Aorta (tissue), 5 donors: ENCODE measurements at regions not wholly inside any gene's neighbourhood (a gene's known extent, or its start where the extent isn't known, plus 50 kb on each side); places are given as distances from the start of the nearest gene placed in this dataset.

Source experiments
- ATAC-seq: fragments of 200-7000 bp; cut with Tn5 transposase; one replicate; pipeline ENCODE4 v1.9.1; 2022; ENCODE audit warnings: moderate library complexity; ENCODE audit not compliant: low FRiP score
- DNase-seq, 2 donors: peaks; one replicate each; pipeline ENCODE4 v3.0.0-alpha.2; 2020
- H3K27ac ChIP-seq, 2 donors: one replicate each; pipeline ENCODE4 v1.5.1; 2013; ENCODE audit warnings: low read length in 2 of 2, mild to moderate bottlenecking in 2 of 2, moderate library complexity in 2 of 2, control low read depth in 1 of 2, inconsistent platforms in 1 of 2, low read depth in 1 of 2
- H3K27me3 ChIP-seq, 2 donors: one replicate each; pipeline ENCODE4 v1.6.1; 2013; ENCODE audit warnings: control low read depth in 1 of 2, low read length in 1 of 2, mild to moderate bottlenecking in 1 of 2, moderate library complexity in 1 of 2; ENCODE audit not compliant: insufficient read depth in 2 of 2, control insufficient read depth in 1 of 2
- H3K36me3 ChIP-seq, 2 donors: one replicate each; pipeline ENCODE4 v1.6.1; 2013; ENCODE audit warnings: control low read depth in 1 of 2, low read length in 1 of 2, mild to moderate bottlenecking in 1 of 2; ENCODE audit not compliant: insufficient read depth in 2 of 2, control insufficient read depth in 1 of 2
- H3K4me1 ChIP-seq, 2 donors: one replicate each; pipeline ENCODE4 v1.6.1; 2013; ENCODE audit warnings: low read length in 2 of 2, control low read depth in 1 of 2, mild to moderate bottlenecking in 1 of 2, moderate library complexity in 1 of 2; ENCODE audit not compliant: insufficient read depth in 2 of 2, control insufficient read depth in 1 of 2
- H3K4me3 ChIP-seq, 2 donors: one replicate each; pipeline ENCODE4 v1.5.1; 2013; ENCODE audit warnings: low read length in 2 of 2, control low read depth in 1 of 2, mild to moderate bottlenecking in 1 of 2
- H3K9me3 ChIP-seq: one replicate; pipeline ENCODE4 v1.6.1; 2013; ENCODE audit warnings: mild to moderate bottlenecking, low read length; ENCODE audit not compliant: control insufficient read depth
- WGBS, 2 donors: extraction: QIAGEN DNeasy Blood & Tissue Kit; methylation state at CpG; one replicate each; pipeline ENCODE4 v1.1.7; 2013; 5-methylcytosine and 5-hydroxymethylcytosine counted together
- intact Hi-C, 2 donors: fragments of 100-400 bp; cut with DNase I; formaldehyde crosslinking; loops; one replicate each; pipeline versions ENCODE4 v1.14.2 to v1.15.0; 2022
- donor health status: healthy with polysubstance abuse.
- donor health status: Bipolar disorder and iron deficiency.
- donor health status: DM: no; HTN: no; CAD: no.
- donor health status: DM: no; HTN: no; CAD: no.
- donor health status: DM: yes; HTN: yes; CAD: no.

DNA sequence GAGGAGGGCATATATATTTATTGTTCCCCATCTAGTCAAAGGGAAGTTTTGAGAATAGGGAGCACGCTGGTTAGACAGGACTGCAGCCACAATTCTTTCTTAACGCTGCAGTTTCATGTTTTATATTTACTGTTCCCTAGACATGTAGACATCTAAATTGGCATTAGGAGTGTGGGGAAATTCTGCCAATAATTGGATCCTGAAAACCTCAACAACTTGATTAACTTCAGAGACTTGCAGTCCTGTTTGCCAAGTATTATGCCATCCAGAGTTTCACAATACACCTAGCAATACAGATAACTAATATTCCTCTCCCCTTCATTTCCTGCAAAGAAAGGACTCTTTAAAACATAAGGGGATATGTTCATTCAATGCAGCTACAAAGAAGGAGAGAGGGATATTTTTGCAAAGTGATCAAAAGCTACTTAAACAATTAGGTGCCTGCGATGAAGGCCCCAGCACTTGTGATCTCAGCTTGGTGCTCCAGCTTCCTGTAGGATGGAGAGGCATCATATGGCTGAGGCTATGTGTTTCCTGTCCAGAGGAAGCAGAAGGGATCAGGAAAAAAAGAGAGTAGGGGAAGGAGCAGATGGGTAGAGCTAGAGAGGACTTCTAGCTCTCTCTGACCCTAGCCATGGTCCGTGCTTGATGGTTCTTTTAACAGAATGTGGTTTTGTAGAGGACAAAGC is 264.4 kb downstream of the MTX2 start:
- WGBS, 2 donors = 94 to 95% methylated on average over 4 of the region's 4 CpGs
- intact Hi-C loops = no loop called here

DNA sequence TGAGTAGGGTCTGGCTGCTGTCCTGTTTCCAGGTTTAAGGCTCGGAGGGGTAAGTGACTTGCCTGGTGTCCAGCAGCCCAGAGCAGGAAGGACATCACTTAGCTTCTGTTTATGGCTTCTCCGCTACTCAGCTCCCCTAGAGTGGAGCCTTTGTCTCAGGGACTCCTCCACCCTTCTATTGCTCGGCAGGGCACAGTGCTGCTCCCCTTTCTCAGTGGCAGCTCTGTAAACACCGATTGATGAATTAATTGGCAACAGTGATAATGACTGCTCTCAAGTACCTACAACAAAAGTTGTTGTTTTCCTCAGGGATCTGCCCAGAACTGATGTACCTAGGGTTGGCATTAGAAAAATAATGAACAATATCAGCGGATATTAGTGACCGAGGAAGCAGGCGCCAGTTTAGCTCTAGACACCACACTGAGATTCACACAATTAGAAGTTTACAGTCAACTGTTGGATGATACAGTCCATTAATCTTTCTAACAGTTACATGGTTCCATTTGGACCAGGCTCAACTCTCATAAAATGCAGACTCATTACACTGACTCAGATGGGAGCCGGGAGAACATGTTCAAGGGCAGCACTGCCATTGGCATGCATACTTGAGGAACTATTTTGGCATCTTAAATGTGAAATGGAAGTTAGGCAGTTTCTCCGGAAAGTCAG is 265.7 kb downstream of the MTX2 start:
- Histone ChIP-seq H3K27ac (no peak overlapping the region), H3K27me3 (no peaks in the 10 kb centered on the region), H3K4me3 (no peak overlapping the region), H3K36me3 (no peaks in the 10 kb centered on the region), H3K9me3 (no peaks in the 10 kb centered on the region), H3K4me1 (no peaks in the 10 kb centered on the region)
- WGBS, 2 donors = 73% methylated on average over 9 of the region's 9 CpGs
- intact Hi-C loops = no loop called here
- DNase-seq = no peak
- peak; percentile 26 for ATAC-seq

More for the DNA sequence above, 264.4 kb downstream of the MTX2 start:
- Histone ChIP-seq H3K27me3 (no peaks in the 10 kb centered on the region), H3K4me3 (no peak overlapping the region), H3K9me3 (peaks cover 1% of the 10 kb centered on the region), H3K27ac (no peak overlapping the region), H3K36me3 (no peaks in the 10 kb centered on the region), H3K4me1 (no peaks in the 10 kb centered on the region)
- no peak for DNase-seq
- ATAC-seq = no peak

DNA sequence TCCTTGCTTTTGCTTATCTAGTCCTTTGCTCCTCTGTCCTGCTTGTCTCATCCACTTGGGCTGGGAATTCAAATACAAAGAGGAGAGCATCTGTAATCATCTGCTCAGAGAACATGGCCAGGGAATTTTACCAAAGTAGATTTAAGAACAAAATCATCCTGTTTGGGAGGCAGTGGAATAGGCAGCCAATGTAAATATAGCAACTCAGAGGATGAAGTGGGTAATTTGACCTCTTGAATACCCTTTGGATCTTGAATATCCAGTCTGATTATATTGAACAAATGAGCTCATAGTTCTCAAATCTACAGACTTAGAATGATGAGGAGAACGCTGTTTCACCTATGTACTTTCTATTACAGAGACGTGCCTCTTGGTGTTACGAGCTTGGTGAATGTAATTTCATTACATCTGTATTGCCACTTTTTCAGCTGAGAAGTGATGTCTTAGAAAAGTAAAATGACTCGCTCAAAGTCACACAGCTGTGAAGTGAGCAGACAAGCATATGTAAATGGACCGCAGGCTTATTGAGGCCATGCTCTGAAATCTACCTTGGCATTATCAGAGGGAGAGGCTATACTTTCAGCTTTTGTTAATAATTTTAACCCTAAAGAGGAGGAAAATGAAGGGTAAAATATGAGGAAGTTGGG is 266.3 kb downstream of the MTX2 start:
- Histone ChIP-seq H3K9me3 (no peaks in the 10 kb centered on the region), H3K36me3 (no peaks in the 10 kb centered on the region), H3K27me3 (no peaks in the 10 kb centered on the region), H3K27ac (no peak overlapping the region), H3K4me1 (no peaks in the 10 kb centered on the region), H3K4me3 (no peak overlapping the region)
- no peak for DNase-seq
- WGBS, 2 donors = 70 to 75% methylated on average over 5 of the region's 5 CpGs
- ATAC-seq = no peak
- intact Hi-C loops = no loop called here

DNA sequence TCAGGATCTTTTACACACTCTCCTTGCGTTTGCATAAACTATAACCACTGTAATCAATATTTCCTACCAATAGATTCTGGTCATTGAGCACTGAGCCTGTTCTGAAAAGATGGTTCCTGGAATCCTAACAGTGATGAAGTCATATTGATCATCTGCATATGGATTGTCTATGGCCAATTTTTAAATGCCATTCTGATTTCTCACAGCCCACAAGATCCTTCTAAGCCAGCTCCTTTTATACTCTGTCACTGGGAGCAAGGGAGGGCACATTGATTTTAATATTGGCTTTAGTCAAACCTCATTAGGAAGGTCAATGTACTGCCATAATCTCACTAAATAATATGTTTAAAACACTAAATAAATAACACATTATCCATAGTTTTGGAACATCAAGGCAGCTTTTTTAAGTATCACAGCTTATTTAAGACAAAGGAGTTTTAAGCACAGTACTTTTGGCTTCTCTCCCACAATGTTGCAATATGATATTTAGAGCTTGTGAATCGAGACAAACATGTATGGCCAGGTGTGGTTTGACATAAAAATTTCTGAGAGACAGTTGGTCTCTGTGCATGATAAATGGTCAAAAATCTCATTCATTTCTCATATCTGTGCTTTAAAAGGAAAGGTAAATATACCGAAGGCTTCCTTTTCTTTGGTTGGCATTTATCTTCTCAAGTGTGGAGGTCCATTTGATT is 267.3 kb downstream of the MTX2 start:
- no peaks in the 10 kb centered on the region for H3K9me3 ChIP-seq
- no peak overlapping the region for H3K27ac ChIP-seq
- WGBS, 2 donors = 75 to 79% methylated on average over 3 of the region's 3 CpGs

DNA sequence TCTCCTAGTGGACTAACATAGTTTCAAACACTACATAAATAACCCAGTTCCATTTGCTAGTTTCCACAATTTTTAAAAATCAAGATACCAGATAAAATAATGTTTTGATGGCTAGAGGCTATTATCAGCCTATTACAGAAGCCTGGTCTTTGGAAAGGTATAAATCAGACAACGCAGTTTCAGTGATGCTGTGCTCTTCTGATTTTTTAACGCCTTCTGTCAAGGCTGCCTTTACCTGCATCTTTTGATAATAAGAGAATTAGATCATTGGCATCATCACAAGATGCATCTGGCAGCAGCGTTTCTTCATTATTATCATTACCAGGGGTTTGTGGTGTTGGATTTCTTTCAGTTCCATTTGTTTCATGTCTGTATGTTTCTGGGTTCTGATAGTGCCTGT is 268.7 kb downstream of the MTX2 start:
- ATAC-seq = no peak
- no peak overlapping the region for H3K27ac ChIP-seq
- H3K27me3 ChIP-seq = no peaks in the 10 kb centered on the region
- H3K9me3 ChIP-seq = no peaks in the 10 kb centered on the region
- no peaks in the 10 kb centered on the region for H3K36me3 ChIP-seq
- DNase-seq = no peak
- no peaks in the 10 kb centered on the region for H3K4me1 ChIP-seq
- WGBS, 2 donors = 86 to 89% methylated on average over 3 of the region's 3 CpGs
- intact Hi-C loops = no loop called here
- H3K4me3 ChIP-seq = no peak overlapping the region

More for the DNA sequence above, 267.3 kb downstream of the MTX2 start:
- Histone ChIP-seq H3K4me3 (no peak overlapping the region), H3K4me1 (no peaks in the 10 kb centered on the region), H3K36me3 (no peaks in the 10 kb centered on the region), H3K27me3 (no peaks in the 10 kb centered on the region)
- intact Hi-C loops = no loop called here
- no peak for ATAC-seq
- no peak for DNase-seq

DNA sequence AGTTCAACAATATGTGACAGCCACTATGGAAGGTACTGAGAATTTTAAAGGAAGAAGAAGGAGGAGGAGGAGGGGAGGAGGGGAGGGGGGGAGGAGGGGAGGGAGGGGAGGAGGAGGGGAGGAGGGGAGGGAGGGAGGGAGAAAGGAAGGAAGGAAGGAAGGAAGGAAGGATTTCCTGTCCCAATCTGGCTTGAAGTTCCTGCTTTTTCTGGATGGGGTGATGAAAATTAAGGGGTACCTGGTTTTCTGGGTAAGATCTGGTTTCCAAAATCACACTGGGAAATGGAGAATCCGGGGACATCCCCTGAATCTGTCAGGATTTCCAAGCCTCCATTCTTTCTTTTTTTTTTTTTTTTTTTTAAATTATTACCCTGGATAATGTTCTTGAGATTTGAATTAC is 271.8 kb downstream of the MTX2 start:
- intact Hi-C loops = loop anchor here in 1 of 2 donors (10.0 kb wide), 1 partner anchor 266 kb away; no protein-coding TSS in a partner anchor
- no peak for ATAC-seq
- no peaks in the 10 kb centered on the region for H3K36me3 ChIP-seq
- no peaks in the 10 kb centered on the region for H3K9me3 ChIP-seq
- WGBS, 2 donors = 75 to 88% methylated on average over 1 of the region's 1 CpG
- H3K4me3 ChIP-seq = no peak overlapping the region
- no peak for DNase-seq
- no peaks in the 10 kb centered on the region for H3K27me3 ChIP-seq
- H3K4me1 ChIP-seq = no peaks in the 10 kb centered on the region
- H3K27ac ChIP-seq = no peak overlapping the region

DNA sequence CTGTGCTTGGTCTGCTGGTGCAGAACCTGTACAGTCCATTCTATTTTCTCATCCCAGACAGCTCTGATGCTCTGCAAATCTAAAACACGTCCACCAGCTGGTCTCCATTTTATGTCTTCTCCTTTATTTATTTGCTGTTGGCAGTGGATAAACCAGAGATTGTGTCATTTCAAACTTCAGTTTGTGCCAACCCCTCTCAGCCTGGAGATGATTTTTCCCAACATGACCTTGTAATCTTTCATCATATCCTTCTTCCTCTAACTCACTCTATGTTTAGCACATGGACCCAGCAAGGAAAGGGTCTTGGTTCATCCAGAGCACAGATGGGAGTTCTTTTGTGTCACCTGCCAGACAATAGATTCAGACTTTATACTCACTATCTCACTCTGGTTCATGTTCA is 273.2 kb downstream of the MTX2 start:
- Histone ChIP-seq H3K9me3 (no peaks in the 10 kb centered on the region), H3K36me3 (no peaks in the 10 kb centered on the region), H3K27ac (no peak overlapping the region), H3K27me3 (no peaks in the 10 kb centered on the region), H3K4me3 (no peak overlapping the region), H3K4me1 (no peaks in the 10 kb centered on the region)
- no peak for ATAC-seq
- no peak for DNase-seq
- WGBS, 2 donors = 55 to 59% methylated on average over 1 of the region's 1 CpG
- intact Hi-C loops = loop anchor here in 1 of 2 donors (10.0 kb wide), 1 partner anchor 268 kb away; no protein-coding TSS in a partner anchor

DNA sequence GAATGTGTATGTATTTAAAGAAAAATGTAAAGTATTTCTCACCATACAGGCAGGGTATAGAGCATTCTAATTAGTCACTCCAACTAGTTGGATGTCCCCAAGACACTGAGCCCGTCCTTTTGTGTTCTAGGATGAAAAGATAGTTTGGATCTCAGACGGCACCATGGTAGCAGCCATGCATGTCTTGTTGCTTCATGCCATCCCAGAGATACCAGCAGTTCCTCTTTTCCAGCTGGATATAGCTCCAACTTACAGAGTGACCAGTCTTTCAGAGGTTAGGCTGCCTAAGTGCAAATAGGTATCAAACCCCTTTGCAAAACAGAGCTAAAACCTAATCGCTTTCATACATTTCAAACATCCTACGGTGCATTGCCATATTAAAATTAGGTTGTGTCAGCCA is 275.3 kb downstream of the MTX2 start:
- Histone ChIP-seq H3K4me3 (no peak overlapping the region), H3K27me3 (no peaks in the 10 kb centered on the region), H3K36me3 (no peaks in the 10 kb centered on the region), H3K27ac (no peak overlapping the region), H3K9me3 (no peaks in the 10 kb centered on the region), H3K4me1 (no peaks in the 10 kb centered on the region)
- DNase-seq (no peak), ATAC-seq (no peak)
- intact Hi-C loops = loop anchor here in 1 of 2 donors (10.0 kb wide), 1 partner anchor 270 kb away; no protein-coding TSS in a partner anchor
- 94% methylated on average over 4 of the region's 4 CpGs for WGBS, 2 donors
